HuH-7 (cell line): ENCODE measurements at regions not wholly inside any gene's neighbourhood (a gene's known extent, or its start where the extent isn't known, plus 50 kb on each side); places are given as distances from the start of the nearest gene placed in this dataset.
"Not testable (repeated sequence)": the region's sequence is repeated elsewhere in the genome, so short reads cannot be mapped to it uniquely, and the experiment has no call there.

Source experiments
- DNase-seq: peaks from one replicate; pipeline ENCODE4 v3.0.0; 2011; ENCODE audit warnings: low spot score

DNA sequence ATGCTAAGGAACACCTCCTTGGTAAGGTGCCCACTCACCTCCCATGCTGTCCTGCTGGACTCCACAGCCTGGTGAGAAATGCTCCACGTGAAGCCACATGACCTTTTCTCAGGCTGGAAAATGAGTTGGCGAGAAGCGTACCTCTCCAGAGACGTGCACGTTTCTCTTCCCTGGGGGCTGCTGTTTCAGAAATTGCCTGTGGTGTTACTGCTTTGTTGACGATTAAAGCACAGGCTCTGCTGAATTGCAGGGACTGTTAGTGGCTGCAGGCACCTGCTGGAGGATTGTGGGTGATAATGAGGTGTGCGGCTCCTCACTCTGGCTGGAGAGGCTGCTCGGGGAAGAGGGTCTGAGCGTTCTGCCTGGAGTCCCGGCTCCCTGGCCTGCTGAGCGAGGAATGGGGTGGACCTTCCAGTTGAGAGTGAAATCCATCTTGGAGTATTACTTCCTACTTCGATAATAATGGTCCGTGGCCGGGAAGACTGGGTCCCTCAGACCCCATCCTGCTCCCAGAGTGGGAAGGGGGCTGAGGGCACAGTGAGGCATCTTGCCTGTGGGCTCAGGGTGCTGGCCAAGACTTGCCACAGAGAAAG lies 199.3 kb upstream of the HDAC4 start:
- DNase-seq: no peak

DNA sequence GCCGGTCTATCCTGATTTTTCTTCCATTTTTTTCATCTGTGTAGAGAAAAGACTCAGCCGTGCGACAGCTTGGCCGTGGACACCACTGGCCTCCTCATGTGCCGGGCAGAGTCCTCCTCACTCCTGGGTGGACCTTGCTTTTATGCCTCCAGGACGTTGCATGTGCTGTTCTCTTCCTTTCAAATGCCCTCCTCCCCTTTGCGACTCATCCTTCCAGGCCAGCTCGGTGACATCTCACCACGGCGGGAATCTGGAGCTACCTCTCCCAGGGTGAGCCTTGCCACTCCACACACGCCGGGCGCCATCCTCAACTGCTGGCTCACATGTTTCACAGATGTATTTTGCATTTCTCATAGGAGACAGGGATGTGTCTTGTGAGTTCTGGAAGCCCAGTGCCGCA lies 198.5 kb upstream of the HDAC4 start:
- no peak for DNase-seq

DNA sequence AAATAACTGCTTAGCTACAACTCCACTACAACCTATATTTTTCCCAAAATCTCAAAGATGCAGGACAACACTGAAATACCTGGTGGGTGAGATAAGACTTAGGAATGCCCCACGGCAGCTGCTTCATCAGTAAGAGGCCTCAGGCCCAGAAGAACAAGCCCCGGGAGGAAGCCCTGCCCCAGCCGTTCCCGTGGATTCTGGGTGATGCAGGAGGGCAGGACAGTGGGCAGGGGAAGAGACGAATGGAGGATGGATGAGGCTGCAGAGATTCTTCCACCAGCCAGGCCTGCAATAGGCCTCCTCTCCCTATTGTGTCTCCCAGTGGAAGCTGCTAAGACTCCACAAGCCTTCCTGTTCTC lies 197.9 kb upstream of the HDAC4 start:
- no peak for DNase-seq

DNA sequence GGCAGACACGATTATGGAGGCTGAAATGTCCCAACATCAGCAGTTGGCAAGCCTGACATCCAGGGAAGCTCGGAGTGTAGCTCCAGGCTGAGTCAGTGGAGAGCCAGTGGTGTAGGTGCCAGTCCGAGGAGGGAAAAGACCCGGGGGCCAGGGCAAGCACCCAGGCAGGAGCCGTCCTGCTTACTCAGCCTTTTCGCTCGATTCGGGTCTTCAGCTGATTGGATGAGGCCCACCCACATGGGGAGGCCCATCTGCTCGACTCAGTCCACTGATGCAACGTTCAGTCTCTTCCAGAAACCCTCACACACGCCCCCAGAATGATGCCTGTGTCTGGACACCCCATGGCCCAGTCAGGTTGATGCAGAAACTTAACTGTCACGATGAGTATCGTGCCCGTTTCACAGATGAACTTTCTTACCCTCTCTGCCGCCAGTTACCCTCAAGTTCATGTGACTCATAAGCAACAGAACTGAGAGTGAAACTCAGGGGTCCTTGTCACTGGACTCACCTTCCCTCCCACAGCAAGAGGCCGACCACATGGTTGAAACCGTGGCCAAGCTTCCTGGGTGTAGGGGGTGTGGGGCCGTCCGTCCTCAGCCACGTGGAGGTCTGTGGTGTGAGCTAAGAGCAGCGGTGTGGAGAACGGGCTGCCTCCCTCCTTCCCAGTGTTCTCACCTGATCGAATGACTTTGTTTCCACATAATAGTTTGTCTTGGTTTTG lies 197.4 kb upstream of the HDAC4 start:
- DNase-seq: no peak

DNA sequence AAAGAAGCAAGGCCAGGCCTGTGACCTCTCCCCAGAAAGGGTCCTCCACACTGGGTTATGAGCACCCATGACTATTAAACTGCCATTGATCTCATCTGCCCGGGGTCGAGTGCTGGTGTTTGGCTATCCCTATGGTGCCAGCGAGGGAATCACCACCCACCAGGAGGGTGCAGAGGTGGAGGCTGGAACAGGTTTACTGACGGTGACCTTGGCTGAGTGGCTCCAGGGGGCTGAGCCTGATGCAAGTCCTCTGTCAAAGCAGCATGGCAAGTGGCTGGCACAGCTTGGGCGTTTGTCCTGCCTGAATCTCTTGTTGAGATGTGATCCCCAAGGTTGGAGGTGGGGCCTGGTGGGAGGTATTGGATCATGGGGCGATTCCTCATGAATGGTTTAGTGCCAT lies 196.4 kb upstream of the HDAC4 start:
- no peak for DNase-seq

DNA sequence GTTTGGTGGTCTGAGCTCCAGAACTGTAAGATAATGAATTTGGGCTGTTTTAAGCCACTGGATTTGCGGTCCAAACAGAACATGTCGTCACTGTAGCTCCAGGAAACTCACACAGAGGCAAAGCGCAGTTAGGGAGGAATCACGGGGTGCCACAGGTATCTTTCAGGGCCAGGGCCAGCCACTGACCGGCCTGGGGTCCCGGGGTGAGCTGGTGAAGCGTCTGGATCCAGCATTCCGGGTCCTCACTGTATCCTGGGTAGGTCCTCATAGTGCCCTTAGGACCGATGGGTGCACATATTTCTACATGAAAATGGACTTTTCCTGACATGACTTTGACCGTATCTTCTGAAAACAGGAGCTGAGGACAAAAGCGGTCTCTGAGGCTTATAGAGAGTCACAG lies 196.0 kb upstream of the HDAC4 start:
- no peak for DNase-seq

DNA sequence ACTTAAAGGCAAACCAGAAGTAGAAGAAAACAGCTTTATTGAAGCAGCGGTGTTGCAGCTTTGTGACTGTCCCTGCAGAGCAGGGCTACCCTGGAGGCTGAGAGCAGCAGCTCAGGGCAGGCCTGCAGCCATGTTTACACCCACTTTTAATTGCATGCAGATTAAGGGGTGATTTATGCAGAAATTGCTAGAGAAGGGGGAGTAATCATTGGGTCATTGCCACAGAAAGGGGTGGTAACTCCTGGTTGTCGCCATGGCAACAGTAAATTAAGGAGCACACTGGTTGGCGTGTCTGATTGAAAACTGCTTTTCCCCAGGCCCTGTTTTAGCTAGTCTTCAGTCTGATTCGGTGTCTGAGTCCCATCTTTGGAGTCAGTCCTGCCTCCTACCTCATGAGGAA lies 195.4 kb upstream of the HDAC4 start:
- no peak for DNase-seq

DNA sequence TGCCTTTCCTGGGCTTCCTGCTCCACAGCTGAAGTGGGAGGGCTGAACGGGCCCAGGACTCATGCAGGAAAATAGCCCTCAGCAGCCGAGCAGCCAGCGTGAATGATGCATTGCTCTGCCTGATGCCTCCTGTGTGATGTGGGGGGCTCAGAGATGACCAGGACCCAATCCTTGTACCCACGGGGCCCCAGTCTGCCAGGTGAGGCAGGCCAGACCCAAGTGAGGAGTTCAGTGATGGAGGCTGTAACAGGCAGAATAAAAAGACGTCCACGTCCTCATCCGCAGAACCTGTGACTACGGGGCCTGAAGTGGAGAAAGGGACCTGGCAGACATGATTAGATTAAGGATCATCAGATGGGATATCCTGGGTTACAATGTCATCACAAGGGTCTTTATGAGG lies 194.9 kb upstream of the HDAC4 start:
- DNase-seq: no peak

DNA sequence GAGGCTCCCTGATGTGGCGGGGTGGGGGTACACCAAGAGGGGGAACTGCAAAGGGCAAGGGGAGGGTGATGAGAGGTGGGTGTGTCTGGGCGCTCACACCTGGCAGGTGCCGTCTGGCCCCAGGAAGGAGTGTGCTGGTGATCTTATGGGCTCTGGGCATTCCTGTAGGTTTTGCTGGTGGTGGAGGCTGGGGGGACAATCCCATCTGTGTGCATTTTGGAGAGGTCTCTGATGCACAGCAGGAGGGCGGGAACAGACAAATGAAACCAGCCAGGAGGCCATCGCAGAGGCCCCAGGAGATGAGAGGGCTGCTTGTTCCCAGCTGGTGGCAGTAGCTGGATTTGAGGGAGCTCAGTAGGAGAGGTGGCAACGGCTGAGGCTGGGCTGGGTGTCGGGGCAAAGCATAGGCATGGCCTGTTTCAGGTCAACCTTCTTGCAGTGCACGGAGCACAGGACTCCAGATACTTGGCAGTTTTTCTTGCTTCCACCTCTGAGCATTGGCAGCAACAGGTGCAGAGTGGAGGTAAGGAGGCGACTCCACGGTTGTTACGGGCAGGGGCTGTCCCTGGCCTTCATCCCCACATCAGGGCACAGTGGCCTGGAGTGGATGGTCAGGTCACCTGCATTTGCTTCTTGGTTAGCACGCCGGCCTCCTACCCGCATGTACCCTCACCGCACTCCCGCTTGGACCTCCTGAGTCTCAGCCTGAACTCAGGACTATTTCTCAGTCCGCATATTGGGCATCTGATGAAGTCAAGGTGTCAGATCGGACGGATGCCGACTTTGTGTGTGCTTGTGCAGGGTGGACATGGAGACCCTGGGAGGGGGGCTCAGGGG lies 194.2 kb upstream of the HDAC4 start:
- no peak for DNase-seq

DNA sequence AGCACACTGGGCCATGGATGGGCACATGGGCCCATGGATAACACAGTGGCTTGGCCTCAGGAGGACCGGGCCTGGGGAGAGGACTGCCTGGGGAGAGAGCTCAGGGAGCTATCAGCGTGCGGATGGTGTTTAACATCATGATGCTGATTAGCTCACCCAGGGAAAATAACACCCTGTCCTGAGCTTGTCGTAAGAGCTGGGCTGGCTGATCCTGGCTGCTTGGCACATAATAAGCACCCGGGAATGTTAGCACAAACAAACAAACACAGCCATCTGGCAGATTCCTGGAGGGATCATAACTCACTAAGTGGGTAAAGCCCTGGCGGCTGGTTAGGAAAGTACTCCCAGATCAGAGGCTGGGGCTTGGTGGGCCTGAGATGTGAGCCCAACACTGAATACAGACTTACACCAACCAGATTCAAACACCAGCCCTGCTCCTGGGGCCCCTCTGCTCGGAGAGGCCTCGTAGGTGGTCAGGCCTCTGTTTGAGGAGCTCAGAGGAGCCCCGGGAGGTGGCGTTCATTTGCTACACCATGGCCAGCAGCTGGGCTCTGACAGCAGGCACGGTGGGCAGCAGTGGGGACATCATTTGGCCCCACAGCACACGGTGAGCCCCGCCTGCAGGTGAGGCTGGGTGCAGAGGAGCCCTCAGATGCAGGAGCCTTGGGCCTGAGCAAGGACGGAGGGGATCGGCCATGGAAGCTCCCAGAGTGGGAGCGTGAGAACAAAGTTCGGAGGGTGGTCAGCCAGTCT lies 193.4 kb upstream of the HDAC4 start:
- no peak for DNase-seq

DNA sequence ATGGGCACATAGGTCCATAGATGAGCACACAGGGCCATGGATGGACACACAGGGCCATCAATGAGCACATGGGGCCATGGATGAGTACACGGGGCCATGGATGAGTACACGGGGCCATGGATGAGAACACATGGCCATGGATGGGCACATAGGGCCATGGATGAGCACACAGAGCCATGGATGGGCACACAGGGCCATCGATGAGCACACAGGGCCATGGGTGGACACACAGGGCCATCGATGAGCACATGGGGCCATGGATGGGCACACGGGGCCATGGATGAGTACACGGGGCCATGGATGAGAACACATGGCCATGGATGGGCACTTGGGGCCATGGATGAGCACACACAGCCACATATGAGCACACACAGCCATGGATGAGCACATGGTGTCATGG lies 192.6 kb upstream of the HDAC4 start:
- no peak for DNase-seq

DNA sequence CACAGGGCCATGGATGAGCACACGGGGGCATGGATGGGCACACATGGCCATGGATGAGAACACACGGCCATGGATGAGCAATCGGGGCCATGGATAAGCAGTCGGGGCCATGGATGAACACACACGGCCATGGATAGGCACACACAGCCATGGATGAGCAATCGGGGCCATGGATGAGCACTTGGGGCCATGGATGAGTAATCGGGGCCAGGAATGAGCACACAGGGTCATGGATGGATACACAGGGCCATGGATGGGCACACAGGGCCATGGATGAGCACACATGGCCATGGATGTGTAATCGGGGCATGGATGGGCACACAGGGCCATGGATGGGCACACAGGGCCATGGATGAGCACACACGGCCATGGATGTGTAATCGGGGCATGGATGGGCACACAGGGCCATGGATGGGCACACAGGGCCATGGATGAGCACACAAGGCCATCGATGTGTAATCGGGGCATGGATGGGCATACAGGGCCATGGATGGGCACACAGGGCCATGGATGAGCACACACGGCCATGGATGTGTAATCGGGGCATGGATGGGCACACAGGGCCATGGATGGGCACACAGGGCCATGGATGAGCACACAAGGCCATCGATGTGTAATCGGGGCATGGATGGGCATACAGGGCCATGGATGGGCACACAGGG lies 191.9 kb upstream of the HDAC4 start:
- not testable (repeated sequence) for DNase-seq

DNA sequence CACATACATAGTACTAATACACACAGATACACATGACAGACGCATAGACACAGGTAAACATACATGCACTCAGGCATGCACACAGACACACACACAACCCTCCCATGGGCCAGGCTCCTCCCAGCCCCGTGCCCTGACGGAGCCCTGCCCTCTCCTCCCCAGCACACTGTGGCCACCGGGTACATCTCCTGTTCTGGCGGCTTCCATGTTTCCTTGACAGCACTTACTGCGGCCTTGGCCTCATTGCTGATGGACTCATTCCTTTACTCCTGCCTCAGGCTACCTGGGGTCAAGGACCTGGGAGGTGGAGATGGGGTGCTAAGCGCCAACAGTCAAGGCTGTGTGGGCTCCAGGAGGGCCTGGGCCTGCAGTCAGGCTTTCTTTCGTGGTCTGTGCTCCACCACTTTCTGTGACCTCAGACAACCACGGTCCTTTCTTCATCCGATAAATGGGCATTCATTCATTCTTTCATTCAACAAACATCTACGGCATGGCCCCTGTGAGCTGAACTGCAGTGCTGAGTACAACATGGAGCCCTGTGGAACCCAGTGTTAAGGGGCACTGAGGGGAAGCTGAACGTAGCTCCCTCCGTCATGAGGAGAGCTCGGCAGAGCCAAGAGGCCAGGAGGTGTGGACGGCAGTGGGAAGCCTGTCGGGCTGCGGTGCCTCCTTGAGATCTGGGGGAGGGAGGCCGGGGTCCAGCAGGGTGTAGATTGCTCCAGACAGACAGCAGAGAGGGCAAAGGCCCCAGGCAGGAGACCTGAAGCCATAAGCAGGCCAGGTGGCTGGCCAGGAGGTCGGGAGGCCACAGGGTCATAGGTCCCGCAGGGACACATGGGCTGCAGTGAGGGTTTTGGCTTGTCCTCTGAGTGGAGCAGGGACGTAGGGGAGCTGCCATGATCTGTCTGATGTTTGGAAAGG lies 190.4 kb upstream of the HDAC4 start:
- no peak for DNase-seq

DNA sequence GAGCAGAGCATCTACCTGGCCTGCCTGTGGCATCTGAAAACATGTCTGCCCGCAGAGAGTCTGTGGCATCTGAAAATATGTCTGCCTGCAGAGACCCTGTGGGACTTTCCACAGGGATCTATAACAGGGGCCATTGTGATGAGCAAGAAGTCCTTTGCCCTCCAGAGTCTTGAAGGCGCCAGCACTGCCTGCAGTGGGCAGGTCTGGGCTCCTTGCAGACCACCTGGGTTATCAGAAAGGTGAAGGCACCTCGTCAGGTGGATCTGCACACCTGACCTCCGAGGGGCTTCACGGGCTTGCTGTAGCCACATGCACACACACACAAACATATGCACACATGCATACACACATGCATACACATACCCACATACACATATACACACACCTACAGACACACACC lies 189.5 kb upstream of the HDAC4 start:
- no peak for DNase-seq

DNA sequence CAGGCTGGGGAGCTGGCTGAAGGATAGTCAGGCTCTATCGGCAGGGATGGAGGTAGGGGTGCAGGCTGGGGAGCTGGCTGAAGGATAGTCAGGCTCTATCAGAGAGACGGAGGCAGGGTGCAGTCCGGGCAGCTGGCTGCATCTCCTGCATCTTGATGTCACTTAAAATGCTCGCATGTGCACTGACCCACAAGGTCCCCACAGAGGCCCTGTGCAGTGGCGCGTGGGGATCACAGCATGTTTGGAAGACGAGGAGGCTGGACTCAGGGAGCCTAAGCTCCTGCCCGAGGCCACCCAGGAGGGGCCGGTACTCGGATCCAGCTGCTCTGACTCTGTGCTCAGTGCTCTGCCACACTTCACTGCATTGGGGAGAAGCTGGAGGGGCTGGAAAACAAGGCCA lies 189.0 kb upstream of the HDAC4 start:
- DNase-seq: no peak

DNA sequence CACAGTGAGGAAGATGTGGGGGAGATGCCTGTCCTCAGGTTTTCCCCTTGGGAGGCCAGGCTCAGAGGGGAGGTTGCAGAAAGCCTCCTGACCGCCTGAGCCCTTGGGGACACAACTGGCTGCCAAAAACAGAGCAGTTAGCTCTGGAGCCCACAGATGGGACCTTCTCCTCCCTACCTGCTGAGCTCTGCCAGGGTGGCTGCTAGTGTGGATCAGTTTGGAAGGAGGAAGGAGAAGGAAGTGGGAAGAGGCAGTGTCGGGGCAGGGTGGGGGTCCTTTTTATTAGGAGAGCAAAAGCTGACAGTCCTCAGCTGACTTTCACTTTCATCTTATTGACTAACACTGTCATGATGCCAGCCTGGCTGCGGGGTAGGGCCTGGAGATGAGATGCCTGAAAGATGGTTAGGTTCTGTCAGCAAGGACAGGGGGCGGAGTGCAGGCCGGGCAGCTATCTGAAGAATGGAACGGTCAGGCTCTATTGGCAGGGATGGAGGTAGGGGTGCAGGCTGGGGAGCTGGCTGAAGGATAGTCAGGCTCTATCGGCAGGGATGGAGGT lies 188.5 kb upstream of the HDAC4 start:
- no peak for DNase-seq

DNA sequence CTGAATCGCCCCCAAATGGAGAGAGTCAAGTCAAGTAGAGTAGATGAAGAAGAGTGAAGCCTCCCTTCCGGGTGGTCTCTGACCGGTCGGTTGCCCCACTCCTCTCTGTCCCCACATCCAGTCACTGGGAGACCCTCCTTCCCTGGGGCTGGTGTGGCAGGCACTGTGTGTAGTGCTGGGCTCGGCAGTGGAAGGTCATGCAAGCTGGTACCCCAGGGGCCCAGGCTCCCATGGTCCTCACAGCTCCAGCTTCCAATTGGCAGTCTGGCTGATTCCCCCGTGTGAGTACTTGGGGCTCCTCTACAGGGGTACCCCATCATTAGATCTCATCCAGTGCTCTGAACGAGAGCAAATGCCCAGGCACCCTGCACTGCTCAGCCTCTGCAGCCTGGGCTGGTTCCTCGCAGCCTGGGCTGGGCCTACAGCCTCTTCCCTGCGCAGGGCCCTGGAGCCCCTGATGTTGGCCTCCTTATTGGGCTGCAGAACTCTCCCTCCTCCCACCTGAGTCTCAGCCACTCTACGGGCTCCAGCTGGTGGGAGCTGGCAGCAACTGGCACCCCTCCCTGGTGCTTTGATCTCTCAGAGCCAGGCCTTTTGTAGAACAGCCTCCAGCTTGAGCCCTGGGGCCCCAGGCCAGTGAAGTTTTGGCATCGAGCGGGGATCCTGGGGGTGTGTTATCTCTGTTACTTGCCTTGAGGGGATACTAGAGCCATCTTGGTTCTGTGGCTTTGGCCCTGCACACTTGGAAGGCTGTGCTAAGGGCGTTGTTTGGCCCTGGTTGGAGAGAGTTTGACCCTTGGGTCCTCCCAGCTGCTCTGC lies 187.8 kb upstream of the HDAC4 start:
- DNase-seq: no peak

DNA sequence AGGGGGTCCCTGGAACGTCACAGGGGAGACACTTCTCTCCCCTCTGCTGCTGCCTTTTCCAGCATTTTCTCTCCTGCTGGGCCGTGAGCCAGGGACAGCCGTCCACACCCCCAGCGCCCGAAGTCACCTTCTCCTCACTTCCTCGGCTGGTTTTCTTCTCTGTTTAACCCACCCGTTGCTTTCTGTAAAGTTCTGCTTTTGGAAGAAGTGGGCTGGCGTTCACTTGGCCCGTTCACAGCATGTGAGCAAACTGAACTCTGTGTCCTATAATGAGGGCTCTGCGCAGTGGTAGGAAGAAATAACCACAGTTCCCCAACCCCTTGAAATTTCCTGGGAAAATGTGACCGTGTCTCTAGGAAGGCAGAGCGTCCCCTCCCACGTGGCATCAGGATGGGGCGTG lies 187.0 kb upstream of the HDAC4 start:
- DNase-seq: no peak

DNA sequence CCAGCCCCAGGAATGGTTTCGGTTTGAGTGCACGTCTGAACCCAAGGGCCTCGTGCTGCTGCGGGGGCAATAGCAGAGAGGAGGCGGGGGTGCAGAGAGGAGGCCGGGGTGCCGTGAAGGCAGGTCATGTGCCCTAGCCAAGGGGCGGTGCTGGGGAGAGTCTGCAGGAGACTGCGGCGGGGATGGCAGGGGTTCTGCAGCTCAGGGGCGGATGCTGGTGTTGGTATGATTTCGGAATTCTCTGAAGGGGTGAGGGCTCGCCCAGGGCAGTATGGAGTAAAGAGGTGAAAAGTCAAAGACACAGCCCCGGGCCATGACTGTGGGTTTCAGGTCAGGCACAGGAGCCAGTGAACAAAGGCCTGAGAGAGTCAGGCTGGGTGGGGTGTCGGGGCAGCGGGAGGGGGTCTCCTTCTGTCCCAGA lies 186.5 kb upstream of the HDAC4 start:
- DNase-seq: no peak
